ENCODE measurements at regions not wholly inside any gene's neighbourhood (a gene's known extent, or its start where the extent isn't known, plus 50 kb on each side); places are given as distances from the start of the nearest gene placed in this dataset.

- no peak for TF ChIP-seq POLR2AphosphoS5 (IDR thresholded peaks at IDR 0.05; ENCODE audit: low read length)
- no peak for TF ChIP-seq FOXM1 (IDR thresholded peaks at IDR 0.05; ENCODE audit: low read depth, low read length)
These were observed 731.1 kb upstream of the MAP3K7 start for GRCh38 chr6:91317984-91318383.

All from GM12878 (cell line).